Ishikawa (cell line): ENCODE measurements at regions not wholly inside any gene's neighbourhood (a gene's known extent, or its start where the extent isn't known, plus 50 kb on each side); places are given as distances from the start of the nearest gene placed in this dataset.

Experiments used
- NFIC ChIP-seq: IDR thresholded peaks from 2 replicates; pipeline ENCODE4 v1.6.1; 2012
- REST ChIP-seq: IDR thresholded peaks from 2 replicates; pipeline ENCODE4 v1.6.1; 2012; ENCODE audit warnings: low read depth, mild to moderate bottlenecking
- TAF1 ChIP-seq: IDR thresholded peaks from 2 replicates; pipeline ENCODE4 v1.6.1; 2012; ENCODE audit warnings: low read depth, mild to moderate bottlenecking
- TCF12 ChIP-seq: IDR thresholded peaks from 2 replicates; pipeline ENCODE4 v1.6.1; 2012; ENCODE audit warnings: low read depth
- YY1 ChIP-seq: IDR thresholded peaks from 2 replicates; pipeline ENCODE4 v1.6.1; 2012; ENCODE audit warnings: low read depth

GRCh38 chr15:39320886-39321285 lies 260.0 kb upstream of the THBS1 start:
- TF ChIP-seq TAF1 (no peak), TCF12 (no peak), NFIC (no peak), YY1 (no peak), REST (no peak)
